ENCODE measurements at regions not wholly inside any gene's neighbourhood (a gene's known extent, or its start where the extent isn't known, plus 50 kb on each side); places are given as distances from the start of the nearest gene placed in this dataset.

DNA sequence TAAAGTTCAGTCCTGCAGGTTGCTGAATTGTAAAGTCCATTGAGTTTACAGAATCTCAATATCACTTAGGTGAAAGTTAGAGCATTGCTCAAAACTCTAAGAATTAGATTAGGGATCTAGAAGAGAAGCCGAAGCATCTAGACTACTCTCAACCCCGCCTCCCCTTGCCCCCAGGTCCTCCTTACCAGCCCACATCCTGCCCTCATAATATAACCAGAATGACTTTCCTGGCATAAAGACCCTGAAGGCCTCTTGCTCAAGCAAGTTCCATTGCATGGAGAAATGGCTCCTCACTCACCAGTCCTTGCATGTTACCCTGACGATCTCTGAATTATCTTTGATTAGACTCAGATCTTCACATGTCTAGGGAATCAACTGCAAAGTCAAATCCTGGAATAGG lies 78.8 kb downstream of the SPATA31C2 start:
- no peak overlapping the region for H3K4me3 Mint-ChIP-seq
- TF ChIP-seq, protein P1, sequence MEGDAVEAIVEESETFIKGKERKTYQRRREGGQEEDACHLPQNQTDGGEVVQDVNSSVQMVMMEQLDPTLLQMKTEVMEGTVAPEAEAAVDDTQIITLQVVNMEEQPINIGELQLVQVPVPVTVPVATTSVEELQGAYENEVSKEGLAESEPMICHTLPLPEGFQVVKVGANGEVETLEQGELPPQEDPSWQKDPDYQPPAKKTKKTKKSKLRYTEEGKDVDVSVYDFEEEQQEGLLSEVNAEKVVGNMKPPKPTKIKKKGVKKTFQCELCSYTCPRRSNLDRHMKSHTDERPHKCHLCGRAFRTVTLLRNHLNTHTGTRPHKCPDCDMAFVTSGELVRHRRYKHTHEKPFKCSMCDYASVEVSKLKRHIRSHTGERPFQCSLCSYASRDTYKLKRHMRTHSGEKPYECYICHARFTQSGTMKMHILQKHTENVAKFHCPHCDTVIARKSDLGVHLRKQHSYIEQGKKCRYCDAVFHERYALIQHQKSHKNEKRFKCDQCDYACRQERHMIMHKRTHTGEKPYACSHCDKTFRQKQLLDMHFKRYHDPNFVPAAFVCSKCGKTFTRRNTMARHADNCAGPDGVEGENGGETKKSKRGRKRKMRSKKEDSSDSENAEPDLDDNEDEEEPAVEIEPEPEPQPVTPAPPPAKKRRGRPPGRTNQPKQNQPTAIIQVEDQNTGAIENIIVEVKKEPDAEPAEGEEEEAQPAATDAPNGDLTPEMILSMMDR (IDR thresholded peaks at IDR 0.05), result no peak
- no peaks in the 10 kb centered on the region for H3K27me3 Mint-ChIP-seq
- intact Hi-C loops (cut with micrococcal nuclease), result no loop called here
- ATAC-seq (ENCODE audit: low read depth) (no peak), DNase-seq (no peak)
- POLR2A ChIA-PET, result no interaction called here
- H3K9me3 Mint-ChIP-seq, result no peaks in the 10 kb centered on the region
- no peak overlapping the region for H3K27ac Mint-ChIP-seq
- H3K4me1 Mint-ChIP-seq, result no peaks in the 10 kb centered on the region
- H3K36me3 Mint-ChIP-seq (ENCODE audit: low read depth), result no peaks in the 10 kb centered on the region
- CTCF ChIA-PET, result no interaction called here

DNA sequence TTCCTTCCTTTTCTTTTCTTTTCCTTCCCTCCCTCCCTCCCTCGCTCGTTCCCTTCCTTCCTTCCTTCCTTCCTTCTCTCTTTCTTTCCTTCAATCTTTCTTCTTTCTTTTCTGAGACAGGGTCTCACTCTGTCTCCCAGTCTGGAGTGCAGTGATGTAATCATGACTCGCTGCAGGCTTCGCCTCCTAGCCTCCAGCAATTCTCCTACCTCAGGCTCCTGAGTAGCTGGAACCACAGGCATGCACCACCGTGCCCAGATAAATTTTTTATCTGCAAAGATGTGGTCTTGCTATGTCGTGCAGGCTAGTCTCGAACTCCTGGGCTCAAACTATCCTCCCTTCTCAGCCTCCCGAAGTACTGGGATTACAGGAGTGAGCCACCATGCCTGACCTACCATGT lies 81.4 kb downstream of the SPATA31C2 start:
- intact Hi-C loops (cut with micrococcal nuclease), result no loop called here
- H3K36me3 Mint-ChIP-seq (ENCODE audit: low read depth), result no peaks in the 10 kb centered on the region
- no peaks in the 10 kb centered on the region for H3K9me3 Mint-ChIP-seq
- POLR2A ChIA-PET, result no interaction called here
- TF ChIP-seq, protein P1 (IDR thresholded peaks at IDR 0.05), result no peak
- CTCF ChIA-PET, result no interaction called here
- no peak overlapping the region for H3K4me3 Mint-ChIP-seq
- DNase-seq (no peak), ATAC-seq (ENCODE audit: low read depth) (no peak)
- no peak overlapping the region for H3K27ac Mint-ChIP-seq
- no peaks in the 10 kb centered on the region for H3K27me3 Mint-ChIP-seq
- H3K4me1 Mint-ChIP-seq, result no peaks in the 10 kb centered on the region

GRCh38 chr9:88053856-88054501 lies 79.6 kb upstream of the CDK20 start:
- no peaks in the 10 kb centered on the region for H3K9me3 Mint-ChIP-seq
- ChIA-PET CTCF (no interaction called here), POLR2A (no interaction called here)
- no peak overlapping the region for H3K4me3 Mint-ChIP-seq
- no peak for ATAC-seq (ENCODE audit: low read depth)
- no peak overlapping the region for H3K27ac Mint-ChIP-seq
- H3K36me3 Mint-ChIP-seq (ENCODE audit: low read depth), result no peaks in the 10 kb centered on the region
- intact Hi-C loops (cut with micrococcal nuclease), result no loop called here
- H3K4me1 Mint-ChIP-seq, result no peaks in the 10 kb centered on the region
- DNase-seq, result no peak
- H3K27me3 Mint-ChIP-seq, result peaks cover 2% of the 10 kb centered on the region
- TF ChIP-seq, protein P1 (IDR thresholded peaks at IDR 0.05), result no peak

DNA sequence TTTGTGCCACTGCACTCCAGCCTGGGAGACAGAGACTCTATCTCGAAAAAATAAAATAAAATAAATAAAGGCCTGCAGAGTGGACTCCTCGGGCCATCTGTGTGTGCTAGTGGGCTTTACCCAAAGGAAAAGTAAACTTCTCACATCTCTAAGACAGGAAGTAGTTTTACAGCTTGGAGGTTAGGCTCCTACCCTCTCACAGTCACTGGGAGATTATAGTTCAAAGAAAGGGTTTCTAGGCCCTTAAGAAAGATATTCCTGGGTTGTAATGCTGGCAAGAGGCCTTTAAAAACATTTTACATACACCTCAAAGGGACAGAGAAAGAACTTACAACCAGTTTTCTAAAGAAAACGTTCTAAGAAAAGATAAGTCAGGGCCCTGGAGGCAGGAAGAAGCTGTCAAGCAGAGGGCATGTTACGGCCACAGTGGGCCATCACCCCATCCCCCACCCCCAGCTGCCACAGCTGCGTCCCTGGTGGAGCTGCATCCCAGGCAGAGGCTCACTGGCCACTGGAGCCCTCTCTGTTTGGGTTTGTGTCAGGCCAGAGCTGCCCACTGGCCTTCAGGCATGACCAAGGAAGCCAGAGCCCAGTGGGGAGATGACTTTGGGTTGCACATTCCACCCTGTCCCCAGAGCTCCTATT lies 78.1 kb upstream of the CDK20 start:
- Mint-ChIP-seq H3K27ac (no peak overlapping the region), H3K27me3 (peaks cover 2% of the 10 kb centered on the region), H3K36me3 (ENCODE audit: low read depth) (no peaks in the 10 kb centered on the region), H3K9me3 (no peaks in the 10 kb centered on the region), H3K4me3 (no peak overlapping the region), H3K4me1 (no peaks in the 10 kb centered on the region)
- DNase-seq, result no peak
- ChIA-PET CTCF (no interaction called here), POLR2A (no interaction called here)
- ATAC-seq (ENCODE audit: low read depth), result no peak
- TF ChIP-seq, protein P1 (IDR thresholded peaks at IDR 0.05), result no peak
- intact Hi-C loops (cut with micrococcal nuclease), result no loop called here

GRCh38 chr9:88051138-88051537 lies 76.8 kb upstream of the CDK20 start:
- intact Hi-C loops (cut with micrococcal nuclease), result no loop called here
- ChIA-PET CTCF (no interaction called here), POLR2A (no interaction called here)
- ATAC-seq (ENCODE audit: low read depth) (no peak), DNase-seq (no peak)
- Mint-ChIP-seq H3K4me3 (no peak overlapping the region), H3K9me3 (no peaks in the 10 kb centered on the region), H3K36me3 (ENCODE audit: low read depth) (no peaks in the 10 kb centered on the region), H3K27ac (no peak overlapping the region), H3K4me1 (no peaks in the 10 kb centered on the region), H3K27me3 (peaks cover 2% of the 10 kb centered on the region)
- TF ChIP-seq, protein P1 (IDR thresholded peaks at IDR 0.05), result no peak
